Neural cell (in vitro differentiated cells): ENCODE measurements at regions not wholly inside any gene's neighbourhood (a gene's known extent, or its start where the extent isn't known, plus 50 kb on each side); places are given as distances from the start of the nearest gene placed in this dataset.

Experiments
- H2AFZ ChIP-seq: fragments of 200-600, 300-800 bp; sonication (generic), shearing (Covaris generic); 2 replicates; pipeline ENCODE4 v1.6.0; 2014; ENCODE audit warnings: low read depth, mild to moderate bottlenecking, antibody characterized with exemption, low read length, moderate library complexity
- H3F3A ChIP-seq: fragments of 200-600 bp; shearing (Covaris generic); 2 replicates; pipeline ENCODE4 v1.6.1; 2016; ENCODE audit warnings: mild to moderate bottlenecking, moderate library complexity, mixed read lengths, antibody characterized with exemption, low read length; ENCODE audit not compliant: insufficient read depth, poor library complexity, severe bottlenecking
- H3K27ac ChIP-seq: fragments of 200-600, 300-800 bp; sonication (generic), shearing (Covaris generic); 2 replicates; pipeline ENCODE4 v1.5.1; 2014; ENCODE audit warnings: mild to moderate bottlenecking, low read length, moderate library complexity
- H3K27me3 ChIP-seq: fragments of 300-800, 200-600 bp; sonication (generic), shearing (Covaris generic); 2 replicates; pipeline ENCODE4 v1.6.0; 2014; ENCODE audit warnings: mild to moderate bottlenecking, low read depth, low read length, moderate library complexity; ENCODE audit not compliant: insufficient read depth
- H3K36me3 ChIP-seq: fragments of 300-800, 200-600 bp; sonication (generic), shearing (Covaris generic); 2 replicates; pipeline ENCODE4 v1.5.1; 2014; ENCODE audit warnings: mild to moderate bottlenecking, antibody characterized with exemption, low read length, moderate library complexity; ENCODE audit not compliant: insufficient read depth
- H3K4me2 ChIP-seq: fragments of 300-800, 200-600 bp; sonication (generic), shearing (Covaris generic); 2 replicates; pipeline ENCODE4 v1.6.0; 2014; ENCODE audit warnings: mild to moderate bottlenecking, low read length
- H3K4me3 ChIP-seq: fragments of 300-800, 200-600 bp; sonication (generic), shearing (Covaris generic); 2 replicates; pipeline ENCODE4 v1.5.1; 2014; ENCODE audit warnings: mild to moderate bottlenecking, low read length, moderate library complexity
- H3K79me2 ChIP-seq: fragments of 200-600 bp; shearing (Covaris generic); replicated peaks from 2 replicates; pipeline ENCODE4 v1.6.0; 2014; ENCODE audit warnings: mild to moderate bottlenecking, low read length, moderate library complexity; ENCODE audit not compliant: insufficient read depth
- H3K9ac ChIP-seq: fragments of 300-800, 200-600 bp; sonication (generic), shearing (Covaris generic); 2 replicates; pipeline ENCODE4 v1.6.1; 2016; ENCODE audit warnings: mild to moderate bottlenecking, low read length, mixed read lengths
- H3K9me2 ChIP-seq: fragments of 200-600 bp; shearing (Covaris generic); 2 replicates; pipeline ENCODE4 v1.6.1; 2016; ENCODE audit warnings: mild to moderate bottlenecking, low read length, mixed read lengths; ENCODE audit not compliant: insufficient read depth
- H3K9me3 ChIP-seq: fragments of 200-600, 300-800 bp; sonication (generic), shearing (Covaris generic); 2 replicates; pipeline ENCODE4 v1.6.1; 2016; ENCODE audit warnings: mild to moderate bottlenecking, mixed run types, low read length, moderate library complexity, mixed read lengths
- H4K20me1 ChIP-seq: fragments of 200-600 bp; shearing (Covaris generic); 2 replicates; pipeline ENCODE4 v1.6.1; 2016; ENCODE audit warnings: mild to moderate bottlenecking, mixed run types; ENCODE audit not compliant: insufficient read depth
- EP300 ChIP-seq: fragments of 450-650 bp; conservative IDR thresholded peaks from 2 replicates; pipeline ENCODE4 v1.6.1; 2014; ENCODE audit warnings: antibody characterized with exemption, mild to moderate bottlenecking, moderate library complexity; ENCODE audit not compliant: poor library complexity, severe bottlenecking
- EZH2 ChIP-seq: fragments of 200-600, 300-800 bp; shearing (Covaris generic), sonication (generic); IDR thresholded peaks from 2 replicates; pipeline ENCODE4 v1.6.1; 2014; ENCODE audit warnings: antibody characterized with exemption, low read length, borderline replicate concordance, mild to moderate bottlenecking; ENCODE audit not compliant: insufficient read depth, poor library complexity, severe bottlenecking
- MXI1 ChIP-seq: fragments of 450-650 bp; conservative IDR thresholded peaks from 2 replicates; pipeline ENCODE4 v1.6.1; 2014; ENCODE audit warnings: antibody characterized with exemption, mild to moderate bottlenecking; ENCODE audit not compliant: poor library complexity, severe bottlenecking
- POLR2AphosphoS5 ChIP-seq: IDR thresholded peaks from 2 replicates; pipeline ENCODE4 v1.6.1; 2012
- RAD21 ChIP-seq: fragments of 450-650 bp; conservative IDR thresholded peaks from 2 replicates; pipeline ENCODE4 v1.6.1; 2014; ENCODE audit warnings: antibody characterized with exemption, mild to moderate bottlenecking, moderate library complexity
- SMC3 ChIP-seq: fragments of 450-650 bp; conservative IDR thresholded peaks from 2 replicates; pipeline ENCODE4 v1.6.1; 2014; ENCODE audit warnings: antibody characterized with exemption, mild to moderate bottlenecking, moderate library complexity; ENCODE audit not compliant: poor library complexity
- TAF1 ChIP-seq: IDR thresholded peaks from 2 replicates; pipeline ENCODE4 v1.6.1; 2012; ENCODE audit warnings: low read depth
- TF ChIP-seq, protein P1 (sequence below): fragments of 450-650 bp; IDR thresholded peaks from 2 replicates; pipeline ENCODE4 v1.5.1; 2014; ENCODE audit warnings: antibody characterized with exemption, mild to moderate bottlenecking, moderate library complexity; ENCODE audit not compliant: poor library complexity, severe bottlenecking
- TF ChIP-seq, protein P2 (sequence below): IDR thresholded peaks from 2 replicates; pipeline ENCODE4 v1.6.1; 2012; ENCODE audit warnings: borderline replicate concordance

DNA sequence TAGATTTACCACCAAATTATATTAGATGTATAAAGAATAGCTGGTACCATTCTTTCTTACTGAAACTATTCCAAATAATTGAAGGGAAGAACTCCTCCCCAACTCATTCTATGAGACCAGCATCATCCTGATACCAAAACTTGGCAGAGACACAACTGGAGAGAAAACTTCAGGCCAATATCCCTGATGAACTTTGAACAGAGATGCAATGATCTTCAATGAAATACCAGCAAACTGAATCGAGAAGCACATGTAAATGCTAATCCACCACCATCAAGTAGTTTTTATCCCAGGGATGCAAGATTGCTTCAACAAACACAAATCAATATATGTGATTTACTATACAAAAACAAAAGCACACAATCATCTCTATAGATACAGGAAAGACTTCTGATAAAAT lies 329.8 kb downstream of the RDH14 start:
- TF ChIP-seq, protein P1, sequence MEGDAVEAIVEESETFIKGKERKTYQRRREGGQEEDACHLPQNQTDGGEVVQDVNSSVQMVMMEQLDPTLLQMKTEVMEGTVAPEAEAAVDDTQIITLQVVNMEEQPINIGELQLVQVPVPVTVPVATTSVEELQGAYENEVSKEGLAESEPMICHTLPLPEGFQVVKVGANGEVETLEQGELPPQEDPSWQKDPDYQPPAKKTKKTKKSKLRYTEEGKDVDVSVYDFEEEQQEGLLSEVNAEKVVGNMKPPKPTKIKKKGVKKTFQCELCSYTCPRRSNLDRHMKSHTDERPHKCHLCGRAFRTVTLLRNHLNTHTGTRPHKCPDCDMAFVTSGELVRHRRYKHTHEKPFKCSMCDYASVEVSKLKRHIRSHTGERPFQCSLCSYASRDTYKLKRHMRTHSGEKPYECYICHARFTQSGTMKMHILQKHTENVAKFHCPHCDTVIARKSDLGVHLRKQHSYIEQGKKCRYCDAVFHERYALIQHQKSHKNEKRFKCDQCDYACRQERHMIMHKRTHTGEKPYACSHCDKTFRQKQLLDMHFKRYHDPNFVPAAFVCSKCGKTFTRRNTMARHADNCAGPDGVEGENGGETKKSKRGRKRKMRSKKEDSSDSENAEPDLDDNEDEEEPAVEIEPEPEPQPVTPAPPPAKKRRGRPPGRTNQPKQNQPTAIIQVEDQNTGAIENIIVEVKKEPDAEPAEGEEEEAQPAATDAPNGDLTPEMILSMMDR: no peak
- no peak for TF ChIP-seq EZH2
- no peak for TF ChIP-seq SMC3
- TF ChIP-seq TAF1: no peak
- no peak for TF ChIP-seq EP300
- TF ChIP-seq MXI1: no peak
- TF ChIP-seq RAD21: no peak
- TF ChIP-seq, protein P2, sequence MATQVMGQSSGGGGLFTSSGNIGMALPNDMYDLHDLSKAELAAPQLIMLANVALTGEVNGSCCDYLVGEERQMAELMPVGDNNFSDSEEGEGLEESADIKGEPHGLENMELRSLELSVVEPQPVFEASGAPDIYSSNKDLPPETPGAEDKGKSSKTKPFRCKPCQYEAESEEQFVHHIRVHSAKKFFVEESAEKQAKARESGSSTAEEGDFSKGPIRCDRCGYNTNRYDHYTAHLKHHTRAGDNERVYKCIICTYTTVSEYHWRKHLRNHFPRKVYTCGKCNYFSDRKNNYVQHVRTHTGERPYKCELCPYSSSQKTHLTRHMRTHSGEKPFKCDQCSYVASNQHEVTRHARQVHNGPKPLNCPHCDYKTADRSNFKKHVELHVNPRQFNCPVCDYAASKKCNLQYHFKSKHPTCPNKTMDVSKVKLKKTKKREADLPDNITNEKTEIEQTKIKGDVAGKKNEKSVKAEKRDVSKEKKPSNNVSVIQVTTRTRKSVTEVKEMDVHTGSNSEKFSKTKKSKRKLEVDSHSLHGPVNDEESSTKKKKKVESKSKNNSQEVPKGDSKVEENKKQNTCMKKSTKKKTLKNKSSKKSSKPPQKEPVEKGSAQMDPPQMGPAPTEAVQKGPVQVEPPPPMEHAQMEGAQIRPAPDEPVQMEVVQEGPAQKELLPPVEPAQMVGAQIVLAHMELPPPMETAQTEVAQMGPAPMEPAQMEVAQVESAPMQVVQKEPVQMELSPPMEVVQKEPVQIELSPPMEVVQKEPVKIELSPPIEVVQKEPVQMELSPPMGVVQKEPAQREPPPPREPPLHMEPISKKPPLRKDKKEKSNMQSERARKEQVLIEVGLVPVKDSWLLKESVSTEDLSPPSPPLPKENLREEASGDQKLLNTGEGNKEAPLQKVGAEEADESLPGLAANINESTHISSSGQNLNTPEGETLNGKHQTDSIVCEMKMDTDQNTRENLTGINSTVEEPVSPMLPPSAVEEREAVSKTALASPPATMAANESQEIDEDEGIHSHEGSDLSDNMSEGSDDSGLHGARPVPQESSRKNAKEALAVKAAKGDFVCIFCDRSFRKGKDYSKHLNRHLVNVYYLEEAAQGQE: no peak
- no peak for TF ChIP-seq POLR2AphosphoS5
- H3K27ac ChIP-seq: no peak overlapping the region
- H3K79me2 ChIP-seq: no peaks in the 10 kb centered on the region
- H4K20me1 ChIP-seq: no peaks in the 10 kb centered on the region
- H3K9me2 ChIP-seq: peaks cover 3% of the 10 kb centered on the region
- H3K9me3 ChIP-seq: no peaks in the 10 kb centered on the region
- H3K36me3 ChIP-seq: no peaks in the 10 kb centered on the region
- no peak overlapping the region for H2AFZ ChIP-seq
- H3K27me3 ChIP-seq: no peaks in the 10 kb centered on the region
- no peaks in the 10 kb centered on the region for H3F3A ChIP-seq
- H3K4me2 ChIP-seq: no peak overlapping the region
- no peak overlapping the region for H3K4me3 ChIP-seq
- H3K9ac ChIP-seq: no peak overlapping the region

DNA sequence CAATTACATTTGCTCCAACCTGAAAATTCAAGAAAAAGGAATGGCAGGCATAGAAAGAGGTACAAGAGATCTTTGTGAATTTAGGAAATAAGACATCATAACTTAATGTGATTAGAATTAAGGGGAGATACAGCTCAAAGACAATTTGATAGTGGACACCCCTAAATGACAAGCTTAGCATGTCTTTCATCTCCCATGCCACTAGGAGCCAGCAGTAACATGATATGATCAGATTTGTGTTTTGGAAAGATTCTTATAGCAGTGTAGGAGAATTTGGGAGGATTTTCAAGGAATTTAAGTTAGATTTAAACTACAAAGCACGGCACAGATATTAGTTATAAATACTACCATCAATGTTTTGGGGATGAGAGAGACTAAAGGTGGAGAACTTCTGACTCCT lies 340.8 kb downstream of the RDH14 start:
- H3K27ac ChIP-seq: no peak overlapping the region
- H3K27me3 ChIP-seq: no peaks in the 10 kb centered on the region
- H3K4me3 ChIP-seq: no peak overlapping the region
- H3K9me2 ChIP-seq: no peaks in the 10 kb centered on the region
- H3K9me3 ChIP-seq: no peaks in the 10 kb centered on the region
- H3F3A ChIP-seq: no peaks in the 10 kb centered on the region
- no peak overlapping the region for H3K4me2 ChIP-seq
- H2AFZ ChIP-seq: no peak overlapping the region
- no peaks in the 10 kb centered on the region for H3K36me3 ChIP-seq
- no peaks in the 10 kb centered on the region for H4K20me1 ChIP-seq
- TF ChIP-seq SMC3: no peak
- no peak for TF ChIP-seq POLR2AphosphoS5
- no peak for TF ChIP-seq MXI1
- no peak for TF ChIP-seq RAD21
- TF ChIP-seq TAF1: no peak
- no peak for TF ChIP-seq EZH2
- TF ChIP-seq, protein P1: no peak
- TF ChIP-seq, protein P2: no peak
- TF ChIP-seq EP300: no peak
- no peak overlapping the region for H3K9ac ChIP-seq
- no peaks in the 10 kb centered on the region for H3K79me2 ChIP-seq
